ENCODE measurements at regions not wholly inside any gene's neighbourhood (a gene's known extent, or its start where the extent isn't known, plus 50 kb on each side); places are given as distances from the start of the nearest gene placed in this dataset.
"Not testable (repeated sequence)": the region's sequence is repeated elsewhere in the genome, so short reads cannot be mapped to it uniquely, and the experiment has no call there.

DNA sequence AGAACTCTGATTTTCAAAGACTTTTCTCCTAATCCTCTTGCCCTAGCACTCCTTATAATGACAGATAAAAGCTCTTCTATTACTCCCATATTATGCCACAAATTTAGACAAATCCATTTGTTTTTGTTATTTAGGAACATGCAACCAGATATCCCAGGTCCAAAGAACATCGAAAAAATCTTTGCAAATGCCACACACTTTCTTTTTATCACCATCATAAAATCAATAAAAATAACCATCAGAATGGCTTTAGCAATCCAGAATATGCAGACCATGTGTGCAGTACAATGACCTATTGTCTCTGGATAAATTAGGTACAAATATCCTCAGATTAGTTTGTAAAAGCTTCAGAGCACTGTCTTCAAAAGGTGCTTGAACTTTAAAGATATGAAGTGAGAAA lies 376.2 kb upstream of the TCF4 start:
- H3K4me3 ChIP-seq (ENCODE audit: low read depth, low read length) = no peak overlapping the region
- DNase-seq (ENCODE audit: low read depth) = no peak
- no peak for TF ChIP-seq CTCF (IDR thresholded peaks at IDR 0.05; ENCODE audit: insufficient read depth, low read depth, low read length)

GRCh38 chr18:55953326-55953725 lies 365.3 kb upstream of the TCF4 start:
- H3K4me3 ChIP-seq (ENCODE audit: low read depth, low read length) = no peak overlapping the region
- no peak for DNase-seq (ENCODE audit: low read depth)
- TF ChIP-seq CTCF (IDR thresholded peaks at IDR 0.05; ENCODE audit: insufficient read depth, low read depth, low read length) = no peak

- H3K4me3 ChIP-seq (ENCODE audit: low read depth, low read length); DNase-seq (ENCODE audit: low read depth): not testable (repeated sequence)
These were observed 363.7 kb upstream of the TCF4 start for GRCh38 chr18:55951738-55952137.

DNA sequence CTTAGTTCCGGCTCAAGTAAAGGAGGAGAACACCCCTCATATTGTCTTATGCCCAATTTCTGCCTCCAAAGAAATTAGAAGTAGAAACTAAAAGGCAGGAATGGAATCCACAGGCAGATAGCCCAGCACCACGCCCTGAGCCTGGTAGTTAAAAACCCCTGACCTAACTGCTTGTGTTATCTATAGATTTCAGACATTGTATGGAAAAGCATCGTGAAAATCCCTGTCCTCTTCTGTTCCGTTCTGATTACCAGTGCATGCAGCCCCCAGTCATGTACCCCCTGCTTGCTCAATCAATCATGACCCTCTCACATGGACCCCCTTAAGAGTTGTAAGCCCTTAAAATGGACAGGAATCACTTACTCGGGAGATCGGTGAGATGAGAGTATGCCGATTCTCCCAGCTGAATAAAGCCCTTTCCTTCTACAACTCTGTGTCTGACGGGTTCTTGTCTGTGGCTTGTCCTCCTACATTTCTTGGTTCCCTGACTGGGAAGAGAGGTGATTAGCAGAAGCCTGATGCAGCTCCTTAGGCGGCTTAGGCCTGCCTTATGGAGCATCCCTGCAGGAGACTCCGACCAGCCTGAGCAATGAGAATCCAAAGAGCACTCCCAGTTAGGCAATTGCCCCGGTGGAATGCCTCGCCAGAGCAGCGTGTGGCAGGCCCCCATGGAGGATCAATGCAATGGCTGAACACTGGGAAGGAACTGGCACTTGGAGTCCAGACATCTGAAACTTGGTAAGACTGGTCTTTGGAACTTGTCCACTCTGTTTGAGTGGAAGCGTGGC lies 362.6 kb upstream of the TCF4 start:
- no peak overlapping the region for H3K4me3 ChIP-seq (ENCODE audit: low read depth, low read length)
- no peak for TF ChIP-seq CTCF (IDR thresholded peaks at IDR 0.05; ENCODE audit: insufficient read depth, low read depth, low read length)
- DNase-seq (ENCODE audit: low read depth) = no peak

- H3K4me3 ChIP-seq (ENCODE audit: low read depth, low read length) = no peak overlapping the region
- no peak for DNase-seq (ENCODE audit: low read depth)
- no peak for TF ChIP-seq CTCF (IDR thresholded peaks at IDR 0.05; ENCODE audit: insufficient read depth, low read depth, low read length)
These were observed 346.8 kb upstream of the TCF4 start for GRCh38 chr18:55934821-55935220.

GRCh38 chr18:55932675-55933074 lies 344.7 kb upstream of the TCF4 start:
- H3K4me3 ChIP-seq (ENCODE audit: low read depth, low read length) = no peak overlapping the region
- no peak for TF ChIP-seq CTCF (IDR thresholded peaks at IDR 0.05; ENCODE audit: insufficient read depth, low read depth, low read length)
- no peak for DNase-seq (ENCODE audit: low read depth)

DNA sequence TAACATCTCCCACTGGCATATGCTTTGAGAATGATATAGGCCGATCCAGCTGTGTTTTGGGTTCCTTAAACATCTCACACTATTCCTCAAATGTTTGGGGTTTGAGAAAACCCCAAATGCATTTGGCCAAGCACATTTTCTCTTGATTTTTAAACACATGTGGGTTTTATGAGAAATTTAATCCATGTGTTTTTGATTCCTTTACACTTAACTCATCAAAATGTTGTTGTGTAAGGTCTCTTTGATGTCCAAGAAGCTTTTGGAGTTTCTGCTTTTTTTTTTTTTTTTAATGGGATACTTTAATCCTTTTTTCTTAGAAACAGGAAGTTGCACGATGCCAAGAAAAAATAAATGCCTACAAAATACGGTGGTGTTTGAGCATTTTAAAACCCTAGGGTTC lies 339.8 kb upstream of the TCF4 start:
- H3K4me3 ChIP-seq (ENCODE audit: low read depth, low read length) = no peak overlapping the region
- no peak for TF ChIP-seq CTCF (IDR thresholded peaks at IDR 0.05; ENCODE audit: insufficient read depth, low read depth, low read length)
- peak; percentile 94 for DNase-seq (ENCODE audit: low read depth)
